ENCODE measurements at regions not wholly inside any gene's neighbourhood (a gene's known extent, or its start where the extent isn't known, plus 50 kb on each side); places are given as distances from the start of the nearest gene placed in this dataset.

- Mint-ChIP-seq H3K27ac (no peak overlapping the region), H3K9me3 (no peaks in the 10 kb centered on the region), H3K4me1 (ENCODE audit: low read depth) (no peaks in the 10 kb centered on the region), H3K4me3 (no peak overlapping the region), H3K27me3 (no peaks in the 10 kb centered on the region), H3K36me3 (ENCODE audit: low read depth) (no peaks in the 10 kb centered on the region)
- no peak for DNase-seq
Measured at GRCh38 chr11:110027627-110028371, 65.4 kb upstream of the ZC3H12C start.

DNA sequence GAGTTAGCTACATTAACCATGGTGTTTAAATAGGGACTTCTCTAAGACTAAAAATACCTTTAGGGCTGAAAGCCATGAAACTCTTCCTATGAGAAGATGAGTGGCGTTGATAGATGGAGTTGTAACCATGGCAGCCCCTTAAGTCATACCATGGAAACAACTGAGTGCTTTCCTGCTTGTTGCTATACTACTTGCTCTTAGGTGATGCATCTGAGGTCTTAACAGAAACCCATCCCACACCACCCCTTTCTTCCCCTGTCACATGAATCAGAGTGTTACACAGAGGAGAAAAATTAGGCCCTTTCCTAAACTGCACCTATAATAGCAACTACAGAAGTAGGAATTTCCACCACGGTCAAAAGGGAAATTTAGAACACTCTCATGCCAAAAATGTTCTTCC, 64.3 kb upstream of the ZC3H12C start:
- Mint-ChIP-seq H3K27me3 (no peaks in the 10 kb centered on the region), H3K4me3 (no peak overlapping the region), H3K36me3 (ENCODE audit: low read depth) (no peaks in the 10 kb centered on the region), H3K9me3 (no peaks in the 10 kb centered on the region), H3K4me1 (ENCODE audit: low read depth) (no peaks in the 10 kb centered on the region), H3K27ac (no peak overlapping the region)
- DNase-seq = no peak

DNA sequence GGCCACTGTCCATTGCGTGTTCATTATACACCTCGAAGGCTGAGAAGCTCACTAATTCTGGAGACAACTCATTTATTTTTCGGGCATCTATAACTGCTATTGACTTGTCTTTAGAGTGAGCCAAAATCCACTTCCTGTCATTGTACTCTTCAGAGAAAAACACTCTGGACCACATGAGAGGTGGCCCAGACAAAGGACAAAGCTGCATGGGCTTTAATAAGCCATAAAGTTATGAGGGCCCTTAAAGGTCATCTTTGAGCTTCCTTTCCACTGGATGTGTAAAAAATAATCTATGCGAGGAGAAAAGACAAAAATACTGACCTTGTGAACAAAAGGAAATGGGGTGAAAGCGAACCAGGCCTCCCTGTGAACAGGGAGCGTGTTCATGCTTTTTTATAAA, 63.5 kb upstream of the ZC3H12C start:
- H3K9me3 Mint-ChIP-seq = no peaks in the 10 kb centered on the region
- no peaks in the 10 kb centered on the region for H3K27me3 Mint-ChIP-seq
- no peak overlapping the region for H3K27ac Mint-ChIP-seq
- no peak overlapping the region for H3K4me3 Mint-ChIP-seq
- no peaks in the 10 kb centered on the region for H3K36me3 Mint-ChIP-seq (ENCODE audit: low read depth)
- no peak for DNase-seq
- no peaks in the 10 kb centered on the region for H3K4me1 Mint-ChIP-seq (ENCODE audit: low read depth)

DNA sequence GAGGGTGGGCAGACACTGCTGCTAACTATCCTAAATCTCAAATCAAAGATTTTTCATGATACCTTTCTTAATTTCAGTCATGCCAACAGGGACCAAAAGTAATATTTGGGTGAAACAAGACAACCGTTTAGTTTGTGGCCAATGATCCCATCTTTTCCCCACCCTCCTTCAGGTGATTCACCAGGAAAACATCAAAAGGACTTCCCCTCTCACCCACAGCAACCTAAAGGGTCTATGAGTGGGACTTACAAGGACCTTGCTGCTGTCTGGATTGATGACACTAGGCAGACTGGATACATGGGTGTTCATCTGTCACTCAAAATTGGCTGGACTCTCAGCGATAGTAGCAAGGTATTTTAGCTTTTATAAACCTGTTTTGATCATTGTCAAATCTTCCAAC, 62.0 kb upstream of the ZC3H12C start:
- H3K4me3 Mint-ChIP-seq = no peak overlapping the region
- no peak overlapping the region for H3K27ac Mint-ChIP-seq
- no peak for DNase-seq
- no peaks in the 10 kb centered on the region for H3K9me3 Mint-ChIP-seq
- no peaks in the 10 kb centered on the region for H3K36me3 Mint-ChIP-seq (ENCODE audit: low read depth)
- H3K27me3 Mint-ChIP-seq = no peaks in the 10 kb centered on the region
- no peaks in the 10 kb centered on the region for H3K4me1 Mint-ChIP-seq (ENCODE audit: low read depth)

GRCh38 chr11:110032259-110032658, 60.9 kb upstream of the ZC3H12C start:
- DNase-seq = no peak
- no peaks in the 10 kb centered on the region for H3K27me3 Mint-ChIP-seq
- H3K27ac Mint-ChIP-seq = no peak overlapping the region
- H3K9me3 Mint-ChIP-seq = no peaks in the 10 kb centered on the region
- no peaks in the 10 kb centered on the region for H3K36me3 Mint-ChIP-seq (ENCODE audit: low read depth)
- H3K4me1 Mint-ChIP-seq (ENCODE audit: low read depth) = no peaks in the 10 kb centered on the region
- H3K4me3 Mint-ChIP-seq = no peak overlapping the region

- no peak overlapping the region for H3K4me3 Mint-ChIP-seq
- H3K9me3 Mint-ChIP-seq = no peaks in the 10 kb centered on the region
- H3K27ac Mint-ChIP-seq = no peak overlapping the region
- H3K36me3 Mint-ChIP-seq (ENCODE audit: low read depth) = no peaks in the 10 kb centered on the region
- no peak for DNase-seq
- peaks cover 2% of the 10 kb centered on the region for H3K27me3 Mint-ChIP-seq
- no peaks in the 10 kb centered on the region for H3K4me1 Mint-ChIP-seq (ENCODE audit: low read depth)
Measured at GRCh38 chr11:110032957-110033570, 60.1 kb upstream of the ZC3H12C start.

GRCh38 chr11:110034806-110035205, 58.4 kb upstream of the ZC3H12C start:
- no peaks in the 10 kb centered on the region for H3K4me1 Mint-ChIP-seq (ENCODE audit: low read depth)

GRCh38 chr11:110035357-110035756, 57.8 kb upstream of the ZC3H12C start:
- Mint-ChIP-seq H3K27me3 (peaks cover 4% of the 10 kb centered on the region), H3K9me3 (no peaks in the 10 kb centered on the region), H3K4me3 (no peak overlapping the region), H3K4me1 (ENCODE audit: low read depth) (no peaks in the 10 kb centered on the region), H3K36me3 (ENCODE audit: low read depth) (no peaks in the 10 kb centered on the region), H3K27ac (no peak overlapping the region)
- DNase-seq = no peak

More at GRCh38 chr11:110034806-110035205, 58.4 kb upstream of the ZC3H12C start:
- Mint-ChIP-seq H3K4me3 (no peak overlapping the region), H3K27ac (no peak overlapping the region), H3K27me3 (peaks cover 4% of the 10 kb centered on the region), H3K9me3 (no peaks in the 10 kb centered on the region), H3K36me3 (ENCODE audit: low read depth) (no peaks in the 10 kb centered on the region)
- DNase-seq = no peak

DNA sequence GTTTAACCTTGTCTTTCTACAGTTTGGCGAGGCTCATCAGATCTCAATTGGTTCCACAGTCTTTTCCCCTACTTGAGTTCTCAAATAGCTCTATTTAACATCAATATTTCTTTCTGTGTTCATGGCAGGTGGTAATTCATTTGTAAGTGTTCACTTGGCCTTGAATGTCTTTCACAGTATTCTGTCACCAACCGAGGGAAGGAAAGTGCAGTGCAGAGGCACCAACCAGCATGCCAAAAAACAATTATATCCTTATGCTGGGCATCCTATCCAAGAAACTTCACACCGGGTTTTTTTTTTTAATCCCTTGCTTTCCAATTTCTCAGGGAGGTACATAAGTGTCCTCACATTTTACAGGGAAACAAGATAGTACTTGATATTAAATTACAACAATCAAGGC, 55.0 kb upstream of the ZC3H12C start:
- Mint-ChIP-seq H3K4me1 (ENCODE audit: low read depth) (no peaks in the 10 kb centered on the region), H3K27me3 (peaks cover 12% of the 10 kb centered on the region), H3K9me3 (no peaks in the 10 kb centered on the region), H3K27ac (no peak overlapping the region), H3K4me3 (no peak overlapping the region), H3K36me3 (ENCODE audit: low read depth) (no peaks in the 10 kb centered on the region)
- DNase-seq = no peak

Data from activated T-cell treated with anti-CD3 and anti-CD28 coated beads, Interleukin-2, amount 50 U/mL, for 24 hours (primary cell).